ENCODE measurements at regions not wholly inside any gene's neighbourhood (a gene's known extent, or its start where the extent isn't known, plus 50 kb on each side); places are given as distances from the start of the nearest gene placed in this dataset.

GRCh38 chr7:119685906-119686305 is 587.1 kb upstream of the KCND2 start:
- H3K27ac ChIP-seq (ENCODE audit: low read length): no peak overlapping the region
- no peaks in the 10 kb centered on the region for H3K36me3 ChIP-seq (ENCODE audit: control insufficient read depth, insufficient read depth, low read length)
- H3K27me3 ChIP-seq (ENCODE audit: control insufficient read depth, insufficient read depth, low read length): no peaks in the 10 kb centered on the region
- H3K4me3 ChIP-seq (ENCODE audit: low read length): no peak overlapping the region
- no peaks in the 10 kb centered on the region for H3K9me3 ChIP-seq (ENCODE audit: control insufficient read depth, low read depth, low read length)
- 100% methylated on average over 1 of the region's 2 CpGs for WGBS (ENCODE audit: insufficient coverage, low lambda C conversion rate)
- DNase-seq: no peak
- no peaks in the 10 kb centered on the region for H3K4me1 ChIP-seq (ENCODE audit: control insufficient read depth, insufficient read depth, low read length)

GRCh38 chr7:119688831-119689230 is 584.1 kb upstream of the KCND2 start:
- H3K36me3 ChIP-seq (ENCODE audit: control insufficient read depth, insufficient read depth, low read length): no peaks in the 10 kb centered on the region

GRCh38 chr7:119692541-119692940 is 580.4 kb upstream of the KCND2 start:
- Histone ChIP-seq H3K9me3 (ENCODE audit: control insufficient read depth, low read depth, low read length) (no peaks in the 10 kb centered on the region), H3K36me3 (ENCODE audit: control insufficient read depth, insufficient read depth, low read length) (no peaks in the 10 kb centered on the region), H3K27me3 (ENCODE audit: control insufficient read depth, insufficient read depth, low read length) (no peaks in the 10 kb centered on the region), H3K27ac (ENCODE audit: low read length) (no peak overlapping the region), H3K4me3 (ENCODE audit: low read length) (no peak overlapping the region), H3K4me1 (ENCODE audit: control insufficient read depth, insufficient read depth, low read length) (no peaks in the 10 kb centered on the region)
- DNase-seq: no peak
- WGBS (ENCODE audit: insufficient coverage, low lambda C conversion rate): 75% methylated on average over 2 of the region's 3 CpGs

More at GRCh38 chr7:119688831-119689230, 584.1 kb upstream of the KCND2 start:
- no peak for DNase-seq
- Histone ChIP-seq H3K27ac (ENCODE audit: low read length) (no peak overlapping the region), H3K4me1 (ENCODE audit: control insufficient read depth, insufficient read depth, low read length) (no peaks in the 10 kb centered on the region), H3K27me3 (ENCODE audit: control insufficient read depth, insufficient read depth, low read length) (no peaks in the 10 kb centered on the region), H3K9me3 (ENCODE audit: control insufficient read depth, low read depth, low read length) (no peaks in the 10 kb centered on the region), H3K4me3 (ENCODE audit: low read length) (no peak overlapping the region)
- WGBS (ENCODE audit: insufficient coverage, low lambda C conversion rate): no CpG with 5 or more reads among the region's 2 CpGs

- 50% methylated on average over 1 of the region's 1 CpG for WGBS (ENCODE audit: insufficient coverage, low lambda C conversion rate)
- H3K4me3 ChIP-seq (ENCODE audit: low read length): no peak overlapping the region
- no peak overlapping the region for H3K27ac ChIP-seq (ENCODE audit: low read length)
- H3K9me3 ChIP-seq (ENCODE audit: control insufficient read depth, low read depth, low read length): no peaks in the 10 kb centered on the region
- no peaks in the 10 kb centered on the region for H3K27me3 ChIP-seq (ENCODE audit: control insufficient read depth, insufficient read depth, low read length)
- DNase-seq: no peak
- H3K4me1 ChIP-seq (ENCODE audit: control insufficient read depth, insufficient read depth, low read length): no peaks in the 10 kb centered on the region
- H3K36me3 ChIP-seq (ENCODE audit: control insufficient read depth, insufficient read depth, low read length): no peaks in the 10 kb centered on the region
Measured at GRCh38 chr7:119694506-119694905, 578.5 kb upstream of the KCND2 start.

GRCh38 chr7:119696336-119696735 is 576.6 kb upstream of the KCND2 start:
- Histone ChIP-seq H3K27ac (ENCODE audit: low read length) (no peak overlapping the region), H3K9me3 (ENCODE audit: control insufficient read depth, low read depth, low read length) (no peaks in the 10 kb centered on the region), H3K4me1 (ENCODE audit: control insufficient read depth, insufficient read depth, low read length) (no peaks in the 10 kb centered on the region), H3K36me3 (ENCODE audit: control insufficient read depth, insufficient read depth, low read length) (no peaks in the 10 kb centered on the region), H3K27me3 (ENCODE audit: control insufficient read depth, insufficient read depth, low read length) (no peaks in the 10 kb centered on the region), H3K4me3 (ENCODE audit: low read length) (no peak overlapping the region)
- DNase-seq: no peak
- WGBS (ENCODE audit: insufficient coverage, low lambda C conversion rate): 100% methylated on average over 1 of the region's 3 CpGs

GRCh38 chr7:119703895-119704294 is 569.1 kb upstream of the KCND2 start:
- Histone ChIP-seq H3K4me1 (ENCODE audit: control insufficient read depth, insufficient read depth, low read length) (no peaks in the 10 kb centered on the region), H3K36me3 (ENCODE audit: control insufficient read depth, insufficient read depth, low read length) (no peaks in the 10 kb centered on the region), H3K9me3 (ENCODE audit: control insufficient read depth, low read depth, low read length) (no peaks in the 10 kb centered on the region), H3K27ac (ENCODE audit: low read length) (no peak overlapping the region), H3K4me3 (ENCODE audit: low read length) (no peak overlapping the region), H3K27me3 (ENCODE audit: control insufficient read depth, insufficient read depth, low read length) (no peaks in the 10 kb centered on the region)
- no CpG with 5 or more reads among the region's 1 CpG for WGBS (ENCODE audit: insufficient coverage, low lambda C conversion rate)
- no peak for DNase-seq

GRCh38 chr7:119706608-119707007 is 566.4 kb upstream of the KCND2 start:
- WGBS (ENCODE audit: insufficient coverage, low lambda C conversion rate): 100% methylated on average over 2 of the region's 2 CpGs
- no peak for DNase-seq

GRCh38 chr7:119708891-119709290 is 564.1 kb upstream of the KCND2 start:
- 100% methylated on average over 1 of the region's 3 CpGs for WGBS (ENCODE audit: insufficient coverage, low lambda C conversion rate)
- H3K27me3 ChIP-seq (ENCODE audit: control insufficient read depth, insufficient read depth, low read length): no peaks in the 10 kb centered on the region

More at GRCh38 chr7:119706608-119707007, 566.4 kb upstream of the KCND2 start:
- no peaks in the 10 kb centered on the region for H3K27me3 ChIP-seq (ENCODE audit: control insufficient read depth, insufficient read depth, low read length)
- no peaks in the 10 kb centered on the region for H3K9me3 ChIP-seq (ENCODE audit: control insufficient read depth, low read depth, low read length)
- no peak overlapping the region for H3K27ac ChIP-seq (ENCODE audit: low read length)
- H3K4me3 ChIP-seq (ENCODE audit: low read length): no peak overlapping the region
- H3K36me3 ChIP-seq (ENCODE audit: control insufficient read depth, insufficient read depth, low read length): no peaks in the 10 kb centered on the region
- no peaks in the 10 kb centered on the region for H3K4me1 ChIP-seq (ENCODE audit: control insufficient read depth, insufficient read depth, low read length)

GRCh38 chr7:119711104-119711503 is 561.9 kb upstream of the KCND2 start:
- no peak overlapping the region for H3K4me3 ChIP-seq (ENCODE audit: low read length)
- H3K36me3 ChIP-seq (ENCODE audit: control insufficient read depth, insufficient read depth, low read length): no peaks in the 10 kb centered on the region
- no peaks in the 10 kb centered on the region for H3K27me3 ChIP-seq (ENCODE audit: control insufficient read depth, insufficient read depth, low read length)
- no peak for DNase-seq
- no peak overlapping the region for H3K27ac ChIP-seq (ENCODE audit: low read length)
- no peaks in the 10 kb centered on the region for H3K9me3 ChIP-seq (ENCODE audit: control insufficient read depth, low read depth, low read length)
- 94% methylated on average over 2 of the region's 3 CpGs for WGBS (ENCODE audit: insufficient coverage, low lambda C conversion rate)
- no peaks in the 10 kb centered on the region for H3K4me1 ChIP-seq (ENCODE audit: control insufficient read depth, insufficient read depth, low read length)

More at GRCh38 chr7:119708891-119709290, 564.1 kb upstream of the KCND2 start:
- DNase-seq: no peak
- Histone ChIP-seq H3K36me3 (ENCODE audit: control insufficient read depth, insufficient read depth, low read length) (no peaks in the 10 kb centered on the region), H3K4me1 (ENCODE audit: control insufficient read depth, insufficient read depth, low read length) (no peaks in the 10 kb centered on the region), H3K27ac (ENCODE audit: low read length) (no peak overlapping the region), H3K4me3 (ENCODE audit: low read length) (no peak overlapping the region), H3K9me3 (ENCODE audit: control insufficient read depth, low read depth, low read length) (no peaks in the 10 kb centered on the region)

- WGBS (ENCODE audit: insufficient coverage, low lambda C conversion rate): 29% methylated on average over 1 of the region's 4 CpGs
- H3K9me3 ChIP-seq (ENCODE audit: control insufficient read depth, low read depth, low read length): no peaks in the 10 kb centered on the region
- H3K36me3 ChIP-seq (ENCODE audit: control insufficient read depth, insufficient read depth, low read length): no peaks in the 10 kb centered on the region
- no peak overlapping the region for H3K27ac ChIP-seq (ENCODE audit: low read length)
- DNase-seq: no peak
- no peaks in the 10 kb centered on the region for H3K27me3 ChIP-seq (ENCODE audit: control insufficient read depth, insufficient read depth, low read length)
- H3K4me1 ChIP-seq (ENCODE audit: control insufficient read depth, insufficient read depth, low read length): no peaks in the 10 kb centered on the region
- H3K4me3 ChIP-seq (ENCODE audit: low read length): no peak overlapping the region
Measured at GRCh38 chr7:119712886-119713462, 560.0 kb upstream of the KCND2 start.

GRCh38 chr7:119713606-119714005 is 559.4 kb upstream of the KCND2 start:
- Histone ChIP-seq H3K36me3 (ENCODE audit: control insufficient read depth, insufficient read depth, low read length) (no peaks in the 10 kb centered on the region), H3K27me3 (ENCODE audit: control insufficient read depth, insufficient read depth, low read length) (no peaks in the 10 kb centered on the region), H3K9me3 (ENCODE audit: control insufficient read depth, low read depth, low read length) (no peaks in the 10 kb centered on the region), H3K4me3 (ENCODE audit: low read length) (no peak overlapping the region), H3K27ac (ENCODE audit: low read length) (no peak overlapping the region), H3K4me1 (ENCODE audit: control insufficient read depth, insufficient read depth, low read length) (no peaks in the 10 kb centered on the region)
- WGBS (ENCODE audit: insufficient coverage, low lambda C conversion rate): 83% methylated on average over 1 of the region's 7 CpGs
- no peak for DNase-seq

All from large intestine (tissue), 3 donors.